GM18520 (cell line): ENCODE measurements at regions not wholly inside any gene's neighbourhood (a gene's known extent, or its start where the extent isn't known, plus 50 kb on each side); places are given as distances from the start of the nearest gene placed in this dataset.

Experiments
- ATAC-seq: cut with Tn5 transposase; IDR thresholded peaks from one replicate; pipeline ENCODE4 v1.9.1; 2021; ENCODE audit not compliant: unreplicated experiment

DNA sequence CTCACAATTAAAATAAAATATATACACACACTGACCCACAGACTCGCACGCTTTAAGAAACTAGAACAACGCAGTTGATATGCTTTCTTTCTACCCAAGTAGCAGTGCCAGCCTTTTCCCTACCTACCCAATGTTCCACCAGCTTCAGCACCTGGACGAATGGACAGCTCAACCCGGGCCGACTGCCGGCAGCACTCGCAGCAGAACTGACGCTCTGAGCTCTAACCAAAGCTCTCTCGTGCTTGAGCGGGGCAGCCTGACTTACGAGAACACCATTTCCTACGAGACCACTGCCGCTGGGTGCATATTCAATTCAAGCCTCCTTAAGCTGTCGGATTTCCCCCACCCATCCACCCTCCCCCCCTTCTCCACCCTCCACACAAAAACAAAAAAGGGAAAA lies 127.4 kb upstream of the DPYD start:
- peak; percentile 36 for ATAC-seq

DNA sequence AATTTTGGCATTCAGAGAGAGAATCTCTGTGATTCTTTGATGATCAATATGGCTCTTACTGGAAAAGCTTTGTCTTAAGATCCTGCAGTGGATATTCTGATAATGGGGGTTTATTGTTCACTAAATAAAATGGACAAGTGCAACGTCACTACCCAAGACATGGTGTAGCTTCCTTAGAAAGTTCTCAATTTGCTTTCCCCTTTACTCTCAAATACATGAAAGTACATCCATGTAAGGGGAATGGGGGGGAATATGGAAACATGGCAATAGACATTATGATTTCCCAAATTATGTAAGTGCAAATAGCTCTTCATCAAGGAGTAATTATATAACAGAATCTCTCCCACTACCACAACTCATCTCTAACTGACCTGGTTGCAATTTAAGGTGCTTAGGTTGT lies 126.3 kb upstream of the DPYD start:
- no peak for ATAC-seq

DNA sequence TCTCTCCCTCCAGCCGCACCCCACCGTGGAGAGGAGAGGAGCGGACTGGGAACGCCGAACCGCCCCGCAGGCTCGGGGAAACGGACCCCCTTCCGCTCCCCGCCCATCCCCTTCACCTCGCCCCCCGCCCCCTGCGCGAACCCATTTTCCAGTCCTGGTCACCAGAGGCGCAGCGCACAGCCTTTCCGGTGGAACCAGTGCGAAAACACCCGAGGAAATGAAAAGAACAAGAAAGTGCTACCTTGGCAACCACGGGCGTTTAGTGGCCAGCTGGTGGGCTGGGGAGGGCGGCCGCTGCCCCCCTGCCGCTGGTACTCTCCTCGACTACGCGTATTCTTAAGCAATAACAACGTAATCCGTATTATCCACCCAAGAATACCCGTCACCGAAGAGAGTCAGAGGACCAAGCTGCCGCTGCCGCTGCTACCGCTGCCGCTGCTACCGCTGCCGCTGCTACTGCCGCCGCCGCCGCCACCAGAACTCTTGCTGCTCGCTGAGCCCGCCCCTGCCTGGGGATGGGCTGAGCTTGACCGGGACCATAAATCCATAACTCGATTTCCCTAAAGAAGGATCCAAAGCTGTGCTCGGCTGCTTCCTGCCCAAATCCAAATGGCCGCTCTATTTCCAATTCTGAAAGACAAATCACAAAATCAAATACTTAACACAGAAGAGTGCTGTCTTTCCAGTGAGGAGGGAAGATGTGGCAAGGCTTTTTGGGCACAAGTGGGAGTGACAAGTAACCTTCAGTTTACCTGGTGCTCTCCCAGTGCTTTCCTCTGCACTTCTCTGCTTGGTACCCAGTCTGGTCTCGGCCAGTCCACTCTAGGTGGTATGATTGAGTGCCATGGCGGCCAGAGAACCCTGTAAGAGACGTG lies 125.2 kb upstream of the DPYD start:
- no peak for ATAC-seq

GRCh38 chr1:98045211-98045766 lies 124.5 kb upstream of the DPYD start:
- ATAC-seq = no peak

DNA sequence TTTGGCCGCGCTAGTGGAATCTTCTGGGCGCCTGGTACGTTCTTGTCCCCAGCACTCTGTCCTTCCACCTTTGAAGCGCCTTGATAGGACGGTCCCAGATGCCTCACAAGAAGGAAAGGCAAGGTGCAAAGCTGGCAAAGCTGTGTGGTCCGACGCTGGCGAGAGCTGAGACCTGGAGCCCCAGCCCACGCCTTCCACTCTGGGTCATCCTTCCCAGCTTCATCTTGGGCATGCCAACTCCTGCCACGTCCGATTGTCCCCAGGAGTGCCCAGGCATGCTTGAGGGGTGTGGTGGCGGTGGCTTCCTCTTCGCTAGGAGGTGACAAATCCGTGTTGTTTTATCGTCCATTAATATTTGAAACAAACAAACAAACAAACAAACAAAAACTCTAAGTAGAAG lies 123.9 kb upstream of the DPYD start:
- ATAC-seq = no peak

DNA sequence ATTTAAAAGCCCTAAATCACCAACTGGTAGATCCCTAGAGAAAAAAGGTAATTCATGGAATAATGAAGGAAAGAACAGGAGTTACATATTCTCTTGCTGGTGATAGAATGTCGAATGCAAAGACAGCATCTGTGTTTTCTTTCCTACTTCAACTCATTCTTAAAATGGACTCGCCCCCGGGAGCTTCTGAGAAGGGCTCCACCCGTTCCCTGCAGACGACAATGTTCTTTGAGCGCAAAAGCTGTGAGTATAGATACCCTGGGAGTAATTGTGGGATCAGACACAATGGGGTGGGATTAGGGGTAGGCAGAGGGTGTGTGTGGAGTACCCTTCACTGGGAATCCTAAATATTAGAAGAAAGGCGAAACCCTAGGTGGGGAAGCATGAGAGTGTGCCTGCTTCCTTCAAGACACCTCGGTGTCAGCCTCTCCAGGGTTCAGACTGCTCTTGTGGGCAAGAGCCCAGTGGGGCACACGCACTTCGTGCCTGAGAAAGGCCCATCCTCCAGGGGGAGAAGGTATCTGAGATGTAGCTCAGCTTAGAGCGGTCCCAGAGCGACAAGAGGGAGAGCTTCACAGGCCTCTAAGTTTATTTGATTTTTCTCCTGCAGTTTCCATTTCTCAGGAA lies 123.3 kb upstream of the DPYD start:
- no peak for ATAC-seq

DNA sequence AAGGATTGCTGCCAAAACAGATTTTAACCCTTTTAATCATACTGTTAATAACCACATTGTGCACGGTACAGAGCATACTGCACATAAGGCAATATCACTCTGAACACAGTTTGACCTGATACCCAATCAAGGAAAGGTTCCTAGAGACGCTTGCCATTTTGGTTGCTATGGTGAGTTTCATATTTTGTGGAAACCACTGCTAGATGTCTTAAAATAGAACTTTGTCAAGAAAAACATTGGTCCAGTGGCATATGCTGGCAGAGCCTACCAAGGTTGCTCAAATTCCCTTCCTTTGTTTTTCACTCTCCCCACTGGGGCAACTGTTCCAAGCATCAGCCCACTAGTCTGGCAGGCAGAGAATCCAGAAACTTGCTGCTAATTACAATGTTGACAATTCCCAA lies 114.8 kb upstream of the DPYD start:
- no peak for ATAC-seq

DNA sequence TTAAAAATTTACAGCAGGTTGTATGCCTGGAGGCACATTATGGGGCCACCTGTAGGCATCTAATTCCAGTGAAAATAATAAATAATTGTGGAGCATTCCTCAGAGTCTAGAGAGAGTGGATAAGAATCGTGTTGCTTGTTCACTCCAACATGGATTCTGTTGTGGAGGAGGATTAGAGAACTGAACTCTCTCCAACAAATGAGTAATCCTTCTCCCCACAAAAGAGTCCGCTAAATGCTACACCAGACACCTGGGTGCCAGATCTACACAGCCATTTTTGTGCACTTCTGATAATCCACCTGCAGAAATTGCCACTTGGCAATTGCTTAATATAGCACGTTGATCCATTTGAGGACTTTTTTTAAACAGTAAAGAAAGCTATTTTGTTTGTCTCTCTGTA lies 113.7 kb upstream of the DPYD start:
- no peak for ATAC-seq

GRCh38 chr1:98032958-98033357 lies 112.1 kb upstream of the DPYD start:
- no peak for ATAC-seq

- ATAC-seq = no peak
Observed at GRCh38 chr1:98030976-98031375, 110.1 kb upstream of the DPYD start.

DNA sequence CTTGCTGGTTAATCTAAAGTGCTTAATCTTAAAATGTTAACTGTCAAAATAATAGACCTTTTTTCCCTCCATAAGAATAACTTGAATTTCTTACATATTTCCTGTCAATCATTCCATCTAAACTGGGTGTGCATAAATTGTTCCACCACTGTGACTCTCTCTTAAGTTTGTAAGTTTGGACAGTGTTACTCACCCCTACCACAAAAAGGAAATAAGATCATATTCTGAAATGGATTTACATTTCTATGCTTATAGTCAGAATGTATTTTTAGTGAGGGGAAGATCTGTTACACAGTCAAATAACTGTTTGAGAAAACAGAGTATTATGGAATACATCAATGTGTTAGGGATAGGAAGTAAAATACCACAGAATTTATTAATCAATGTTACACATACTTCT lies 109.6 kb upstream of the DPYD start:
- ATAC-seq = no peak

- ATAC-seq = no peak
Observed at GRCh38 chr1:98028800-98029199, 108.0 kb upstream of the DPYD start.

DNA sequence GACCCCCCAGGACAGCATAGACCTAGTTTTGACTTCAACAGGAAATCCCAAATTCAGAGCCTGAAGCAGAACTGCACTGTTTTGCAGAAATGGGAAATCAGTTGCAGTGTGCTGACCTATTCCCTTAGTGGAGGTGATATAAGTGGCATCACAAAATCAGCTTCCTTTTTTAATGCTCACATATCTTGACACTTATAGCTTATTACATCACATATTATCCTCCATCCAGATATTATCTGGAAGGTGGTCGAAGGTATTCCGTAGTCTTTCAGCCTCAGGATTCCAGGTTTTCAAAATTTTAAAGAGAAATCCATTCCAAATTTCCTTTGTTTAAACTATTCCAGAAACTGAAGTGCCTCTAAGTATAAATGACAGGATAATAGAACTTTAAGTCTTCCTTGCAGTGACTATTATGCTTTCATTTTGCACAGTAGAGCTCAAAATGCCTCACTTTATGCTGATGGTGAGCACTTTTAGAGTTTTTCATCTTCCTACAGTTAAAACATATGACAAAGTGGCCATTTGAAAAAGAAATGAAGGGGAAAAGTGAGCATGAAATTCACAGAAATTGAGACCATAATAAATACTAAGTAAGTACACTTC lies 106.4 kb upstream of the DPYD start:
- no peak for ATAC-seq

DNA sequence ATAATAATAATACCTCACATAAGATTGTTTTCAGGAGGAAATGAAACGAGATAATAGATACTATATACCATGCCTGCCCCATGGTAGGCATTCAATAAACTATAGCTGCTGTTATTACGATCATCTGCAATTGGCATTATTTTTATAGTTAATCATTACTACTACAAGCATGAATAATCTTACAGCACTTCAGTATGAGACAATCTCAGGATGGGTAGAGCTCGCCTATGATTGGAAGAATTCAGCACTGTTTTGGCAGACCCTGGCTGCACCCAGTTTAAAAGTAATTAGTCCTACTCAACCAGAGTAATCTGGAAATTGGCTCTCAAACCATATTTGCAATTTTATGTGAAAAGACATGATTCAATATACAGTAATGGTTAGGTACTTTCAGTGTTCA lies 105.0 kb upstream of the DPYD start:
- no peak for ATAC-seq

DNA sequence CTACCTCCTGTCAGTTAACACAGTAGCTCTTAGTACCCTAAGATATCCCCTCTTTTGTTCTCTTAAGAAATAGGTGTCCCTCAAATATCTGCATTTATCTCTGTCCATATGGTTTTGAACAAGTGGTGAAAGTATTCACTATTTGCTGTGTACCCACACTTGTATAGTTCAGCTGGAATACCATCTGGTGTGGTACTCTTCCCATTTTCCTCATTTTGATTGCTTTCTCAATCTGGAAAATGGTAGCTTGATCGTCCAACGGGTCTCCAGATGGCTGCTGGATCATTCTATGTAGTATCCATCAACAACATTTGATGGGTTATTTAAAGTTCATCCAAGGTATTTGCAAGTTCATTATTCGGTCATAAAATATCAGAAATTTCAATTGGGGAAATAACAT lies 100.3 kb upstream of the DPYD start:
- ATAC-seq = no peak

GRCh38 chr1:98019747-98020146 lies 98.9 kb upstream of the DPYD start:
- ATAC-seq = no peak

DNA sequence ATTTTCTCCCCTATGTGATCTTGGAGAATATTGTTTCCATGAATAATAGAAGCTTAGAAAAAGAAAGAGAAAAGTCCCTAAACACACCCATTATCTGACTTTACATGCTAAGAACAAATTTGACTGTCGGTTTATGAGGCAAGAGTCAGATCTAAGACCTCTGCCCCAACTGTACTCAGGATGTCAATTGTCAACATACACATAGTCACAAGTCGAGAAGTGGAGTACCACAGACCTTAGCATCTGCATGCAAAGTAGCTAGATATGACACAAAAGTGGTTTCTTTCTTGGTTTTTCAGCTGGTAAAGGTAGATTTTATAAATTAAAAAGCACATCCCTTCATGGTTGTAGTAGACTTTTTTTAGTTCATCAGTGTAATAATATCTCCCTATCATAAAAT lies 97.2 kb upstream of the DPYD start:
- no peak for ATAC-seq

- no peak for ATAC-seq
Observed at GRCh38 chr1:98017184-98017583, 96.3 kb upstream of the DPYD start.

DNA sequence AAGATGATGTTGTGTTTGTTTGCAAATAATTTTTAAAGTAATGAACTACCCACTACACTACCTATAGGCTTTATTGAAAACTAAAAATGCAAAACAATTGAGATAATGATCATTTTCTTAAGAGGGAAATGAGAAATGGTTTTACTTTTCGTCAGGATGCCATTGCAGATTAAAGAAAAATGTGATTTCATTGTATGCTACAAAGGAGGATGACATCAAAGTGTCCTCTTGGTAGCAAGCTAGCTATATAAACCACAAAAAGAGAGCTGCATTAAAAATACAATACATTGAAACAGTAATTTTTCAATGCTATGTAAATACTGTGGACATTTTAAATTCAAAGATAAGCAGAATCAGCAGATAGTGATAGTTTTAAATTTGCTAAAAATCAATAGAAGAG lies 87.5 kb upstream of the DPYD start:
- no peak for ATAC-seq

- no peak for ATAC-seq
Observed at GRCh38 chr1:98005326-98006010, 84.6 kb upstream of the DPYD start.

DNA sequence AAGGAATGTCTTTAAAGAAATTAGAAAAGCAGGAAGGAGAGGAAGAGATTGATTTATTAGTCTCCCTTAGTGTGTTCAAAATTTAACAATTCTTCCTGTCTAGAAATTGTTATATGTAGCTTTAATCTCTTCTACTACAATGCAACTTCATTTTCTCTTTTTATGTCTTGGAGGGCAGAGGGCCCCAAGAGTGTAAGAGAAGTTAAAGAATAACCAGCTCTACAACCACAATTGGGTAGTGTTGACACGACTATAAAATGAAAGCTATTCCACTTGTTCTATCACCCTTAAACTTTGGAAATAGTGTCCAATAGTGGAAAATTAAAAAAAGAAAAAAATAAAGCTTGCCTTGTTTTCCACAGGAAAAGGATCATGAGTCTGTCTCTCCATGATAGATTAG lies 82.6 kb upstream of the DPYD start:
- ATAC-seq = peak; percentile 41
